22Rv1 (cell line): ENCODE measurements at regions not wholly inside any gene's neighbourhood (a gene's known extent, or its start where the extent isn't known, plus 50 kb on each side); places are given as distances from the start of the nearest gene placed in this dataset.

Experiments
- CTCF ChIP-seq: fragments of 450-650 bp; IDR thresholded peaks from 2 replicates; pipeline ENCODE4 v1.5.1; 2017; ENCODE audit warnings: mild to moderate bottlenecking
- ZFX ChIP-seq: fragments of 450-650 bp; IDR thresholded peaks from 2 replicates; pipeline ENCODE4 v1.6.1; 2017; ENCODE audit warnings: antibody characterized with exemption, borderline replicate concordance

GRCh38 chr2:186100636-186101035, 362.0 kb downstream of the FSIP2 start:
- TF ChIP-seq CTCF: no peak
- no peak for TF ChIP-seq ZFX
